GM19023 (cell line): ENCODE measurements at regions not wholly inside any gene's neighbourhood (a gene's known extent, or its start where the extent isn't known, plus 50 kb on each side); places are given as distances from the start of the nearest gene placed in this dataset.
"Not testable (repeated sequence)": the region's sequence is repeated elsewhere in the genome, so short reads cannot be mapped to it uniquely, and the experiment has no call there.

Experiments used
- ATAC-seq: cut with Tn5 transposase; IDR thresholded peaks from one replicate; pipeline ENCODE4 v1.9.1; 2021; ENCODE audit warnings: mild to moderate bottlenecking, moderate library complexity; ENCODE audit not compliant: unreplicated experiment

GRCh38 chr2:163122257-163122656, 283.7 kb upstream of the KCNH7 start:
- no peak for ATAC-seq

GRCh38 chr2:163121483-163121882, 282.9 kb upstream of the KCNH7 start:
- ATAC-seq = no peak

GRCh38 chr2:163119966-163120365, 281.4 kb upstream of the KCNH7 start:
- ATAC-seq = no peak

DNA sequence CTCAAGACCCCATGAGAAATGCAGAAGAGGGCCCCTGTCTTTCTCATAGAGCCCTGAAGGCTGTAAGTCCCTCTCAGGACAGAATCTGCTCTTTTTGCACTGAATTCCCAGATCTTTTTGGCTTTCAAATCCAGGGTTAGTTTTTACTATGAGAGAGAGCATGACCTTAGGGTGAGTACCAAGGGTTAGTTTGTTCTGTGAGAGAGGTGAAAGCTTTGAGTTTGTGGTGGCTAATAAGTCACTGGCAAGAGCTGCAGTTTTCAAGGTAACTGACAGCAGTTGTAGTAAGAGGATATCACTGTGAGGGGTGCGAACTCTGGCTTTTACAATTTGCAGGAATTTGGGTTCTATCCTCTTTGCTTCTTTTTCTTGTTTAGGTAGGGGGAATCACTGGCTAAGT, 248.4 kb upstream of the KCNH7 start:
- no peak for ATAC-seq

DNA sequence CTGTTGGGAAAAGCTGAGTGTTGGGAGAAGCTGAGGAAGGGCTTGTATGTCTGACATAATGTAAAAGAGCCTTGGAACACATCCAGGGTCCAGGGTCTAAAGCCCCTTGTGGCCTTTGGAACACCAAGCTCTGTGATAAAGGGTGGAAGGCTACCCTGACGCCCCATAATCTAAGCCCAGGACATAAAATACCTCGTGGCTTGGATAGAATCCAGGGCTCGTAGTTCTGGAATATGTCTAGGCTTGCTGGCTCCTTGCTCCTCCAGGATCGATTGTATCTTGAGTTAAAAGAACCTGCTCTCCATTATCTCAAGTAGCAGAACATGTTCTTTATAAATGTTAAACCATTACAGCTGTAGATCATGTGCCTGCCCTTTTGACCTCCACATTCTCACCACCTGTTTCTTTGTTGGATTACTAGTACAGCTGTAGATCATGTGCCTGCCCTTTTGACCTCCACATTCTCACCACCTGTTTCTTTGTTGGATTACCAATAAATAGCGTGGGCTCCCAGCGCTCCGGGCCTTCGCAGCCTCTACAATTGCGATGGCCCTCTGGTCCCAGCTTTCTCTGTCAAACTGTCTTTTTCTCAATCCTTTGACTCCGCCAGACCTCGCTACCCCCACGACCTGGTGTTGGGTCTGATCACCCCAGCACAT, 246.9 kb upstream of the KCNH7 start:
- ATAC-seq = not testable (repeated sequence)

GRCh38 chr2:163081754-163082153, 243.2 kb upstream of the KCNH7 start:
- no peak for ATAC-seq

DNA sequence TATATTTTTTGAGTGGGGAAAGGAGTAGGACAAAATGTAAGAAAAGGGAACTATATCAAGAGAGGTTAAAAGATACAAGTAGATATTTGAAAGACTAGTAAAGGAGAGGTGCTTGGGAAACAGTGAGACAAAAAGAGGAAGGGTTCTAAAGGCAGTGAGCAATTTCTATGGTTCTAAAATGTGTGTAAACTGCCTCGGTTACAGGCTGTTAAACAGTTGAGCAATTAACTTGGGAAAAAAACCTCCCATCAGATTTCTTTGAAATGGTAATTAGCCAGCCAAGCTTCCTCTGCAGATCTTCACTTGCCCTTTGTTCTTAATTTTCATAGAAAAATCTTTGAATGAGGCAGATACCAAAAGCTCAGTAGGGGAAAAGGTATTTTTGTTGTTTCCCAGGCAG, 238.7 kb upstream of the KCNH7 start:
- no peak for ATAC-seq

DNA sequence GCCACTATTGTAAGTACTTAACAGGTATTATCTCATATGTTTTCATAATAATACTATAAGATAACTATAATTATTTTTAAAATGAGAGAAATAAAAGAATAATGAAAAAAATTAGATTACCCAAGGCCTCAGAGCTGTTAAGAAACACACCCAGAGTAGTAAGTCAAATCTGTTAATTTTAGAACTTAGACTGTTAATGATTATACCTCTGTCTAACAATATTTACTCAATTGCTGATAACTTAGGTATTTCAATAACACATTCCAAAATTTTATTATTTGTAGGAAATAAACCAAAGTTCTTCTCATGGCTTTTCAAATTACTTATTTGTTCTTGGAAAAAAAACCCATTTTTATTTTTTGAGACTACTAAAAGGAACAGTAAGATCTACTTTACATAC, 227.5 kb upstream of the KCNH7 start:
- no peak for ATAC-seq

DNA sequence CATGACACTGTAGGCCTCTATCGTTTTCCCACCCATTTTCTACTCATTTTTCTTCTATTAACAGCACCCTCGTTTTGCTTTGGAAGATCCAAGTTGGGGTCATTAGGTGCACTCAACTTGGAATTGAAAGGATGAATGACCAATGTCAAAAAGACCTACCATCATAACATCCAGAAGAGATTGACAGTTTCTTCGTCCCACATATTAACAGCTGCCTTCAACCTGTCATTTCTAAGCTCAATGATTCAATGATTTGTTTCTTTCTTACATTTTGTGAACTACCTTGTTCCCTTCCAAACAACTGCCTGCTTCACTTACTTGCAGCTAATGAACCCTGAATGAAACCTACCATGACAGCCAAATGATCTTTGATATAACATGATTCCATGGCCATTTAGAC, 224.0 kb upstream of the KCNH7 start:
- ATAC-seq = no peak

DNA sequence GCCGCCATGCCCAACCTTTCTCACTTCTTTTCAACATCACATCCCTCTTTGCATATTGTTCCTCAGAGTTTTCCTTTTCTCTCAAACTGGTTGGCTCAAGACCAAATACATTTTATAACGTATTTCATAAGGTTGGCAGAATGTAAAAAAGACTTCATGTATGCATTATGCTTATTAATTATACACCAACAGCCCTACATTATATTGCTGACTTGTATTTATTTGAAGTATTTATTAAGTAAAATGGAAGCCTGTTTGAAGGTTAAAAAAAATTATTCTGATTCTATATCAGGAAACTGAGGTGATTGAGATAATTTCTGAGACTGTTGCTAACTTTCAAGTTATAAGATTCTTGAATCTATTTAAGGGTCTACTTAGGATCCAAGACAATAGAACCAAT, 208.0 kb upstream of the KCNH7 start:
- ATAC-seq = no peak

DNA sequence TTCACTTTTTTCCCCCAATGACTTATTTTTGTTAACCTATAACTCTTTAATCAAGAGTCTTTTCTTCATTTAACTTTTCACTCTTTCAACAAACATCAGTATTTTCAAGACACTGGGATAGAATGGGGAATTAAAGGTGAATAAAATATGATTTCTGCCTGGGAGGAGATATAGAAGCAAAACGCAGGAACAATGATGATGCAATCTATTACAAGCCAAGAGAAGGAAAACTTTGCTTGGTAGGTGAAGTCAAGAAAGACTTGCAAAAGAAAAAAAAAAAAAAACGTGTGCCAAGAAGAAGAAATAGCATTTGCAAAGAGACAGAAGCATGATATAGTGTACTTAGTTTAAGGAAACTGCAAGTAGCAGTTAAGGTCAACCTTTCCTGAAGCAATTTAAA, 207.3 kb upstream of the KCNH7 start:
- no peak for ATAC-seq

DNA sequence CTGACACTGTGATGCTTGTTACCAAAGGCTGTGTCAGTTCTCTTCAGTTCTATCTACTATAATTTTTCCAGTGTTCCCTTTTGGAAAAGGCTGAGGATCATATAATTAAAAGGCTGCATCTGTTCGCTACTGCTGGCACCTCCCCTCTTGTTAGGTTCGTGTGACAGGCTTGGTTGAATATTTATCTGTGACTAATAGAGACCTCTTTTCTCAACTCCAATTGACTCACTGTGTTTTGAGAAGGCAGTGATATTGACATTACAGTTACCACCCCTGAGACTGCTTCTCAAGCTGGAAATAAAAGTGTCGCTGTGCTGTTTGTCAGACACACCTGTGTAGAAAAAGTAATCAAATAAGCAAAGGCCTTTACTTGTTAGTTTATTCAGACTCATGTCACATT, 205.5 kb upstream of the KCNH7 start:
- ATAC-seq = no peak

DNA sequence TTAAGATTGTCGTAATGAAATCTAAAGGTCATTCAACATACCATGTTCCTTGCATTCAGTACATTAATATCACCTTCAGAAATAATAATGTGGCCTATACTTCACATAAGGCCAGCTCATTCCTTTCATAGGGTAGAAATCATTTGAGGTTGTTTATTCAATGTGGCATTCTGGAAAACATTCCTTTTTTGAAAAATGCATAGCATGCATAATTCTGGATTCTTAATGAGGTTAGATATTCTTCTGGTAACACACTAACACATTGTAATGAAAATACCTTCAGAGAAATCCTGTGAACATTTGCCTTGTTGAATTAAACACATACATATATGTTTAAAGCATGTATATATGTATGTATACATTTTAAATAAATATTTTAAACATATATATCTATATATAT, 204.6 kb upstream of the KCNH7 start:
- no peak for ATAC-seq

GRCh38 chr2:163039266-163039665, 200.7 kb upstream of the KCNH7 start:
- no peak for ATAC-seq

- ATAC-seq = no peak
Measured at GRCh38 chr2:163028807-163029206, 190.2 kb upstream of the KCNH7 start.

GRCh38 chr2:163026136-163026775, 187.7 kb upstream of the KCNH7 start:
- ATAC-seq = not testable (repeated sequence)

GRCh38 chr2:163016882-163017281, 178.3 kb upstream of the KCNH7 start:
- ATAC-seq = not testable (repeated sequence)

DNA sequence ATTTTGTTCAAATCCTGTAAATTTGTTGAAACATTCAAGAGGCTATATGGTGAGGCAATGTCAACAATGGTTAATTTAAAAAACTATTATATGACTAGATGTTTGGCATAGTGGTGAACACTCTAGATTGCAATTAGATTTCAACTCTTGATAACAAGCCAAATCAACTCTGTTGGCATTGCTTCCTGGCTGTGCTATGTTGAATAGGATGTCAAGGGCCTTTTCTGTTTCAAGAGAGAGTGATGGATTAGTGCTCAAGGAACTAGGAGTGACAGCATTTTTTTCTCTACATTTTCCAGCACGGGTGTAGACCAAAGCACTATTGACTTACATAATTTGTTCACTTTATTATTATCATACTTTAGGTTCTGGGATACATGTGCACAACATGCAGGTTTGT, 172.4 kb upstream of the KCNH7 start:
- no peak for ATAC-seq

DNA sequence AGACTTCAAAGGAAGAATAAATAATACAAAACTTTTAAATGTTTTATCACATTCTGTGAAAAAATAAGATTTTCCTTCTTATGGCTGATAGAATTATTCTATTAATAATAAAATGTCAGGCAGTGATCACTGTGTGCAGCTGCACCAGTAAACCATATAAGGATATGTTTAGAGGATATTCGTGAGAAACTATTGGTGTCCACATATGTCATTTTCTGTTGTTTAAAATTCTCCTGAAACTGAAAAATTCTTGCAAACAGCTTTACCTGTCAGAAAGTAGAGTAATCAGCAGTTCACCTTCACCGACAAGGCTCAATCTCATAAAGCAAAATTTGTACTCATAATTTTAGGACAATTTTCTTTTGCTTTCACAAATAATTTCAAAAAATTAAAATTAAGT, 170.1 kb upstream of the KCNH7 start:
- no peak for ATAC-seq

- ATAC-seq = no peak
Measured at GRCh38 chr2:162994718-162995117, 156.2 kb upstream of the KCNH7 start.

GRCh38 chr2:162992828-162993227, 154.3 kb upstream of the KCNH7 start:
- no peak for ATAC-seq

- ATAC-seq = no peak
Measured at GRCh38 chr2:162989507-162989906, 150.9 kb upstream of the KCNH7 start.

- ATAC-seq = no peak
Measured at GRCh38 chr2:162974771-162975170, 136.2 kb upstream of the KCNH7 start.
